Myocyte (in vitro differentiated cells): ENCODE measurements at regions not wholly inside any gene's neighbourhood (a gene's known extent, or its start where the extent isn't known, plus 50 kb on each side); places are given as distances from the start of the nearest gene placed in this dataset.
A peak's percentile ranks its signal among the peaks of the same experiment; 100 is the strongest.
"Not testable (repeated sequence)": the region's sequence is repeated elsewhere in the genome, so short reads cannot be mapped to it uniquely, and the experiment has no call there.

Experiments
- DNase-seq: peaks from one replicate; pipeline ENCODE4 v3.0.0-alpha.2; 2012; ENCODE audit warnings: low read depth

DNA sequence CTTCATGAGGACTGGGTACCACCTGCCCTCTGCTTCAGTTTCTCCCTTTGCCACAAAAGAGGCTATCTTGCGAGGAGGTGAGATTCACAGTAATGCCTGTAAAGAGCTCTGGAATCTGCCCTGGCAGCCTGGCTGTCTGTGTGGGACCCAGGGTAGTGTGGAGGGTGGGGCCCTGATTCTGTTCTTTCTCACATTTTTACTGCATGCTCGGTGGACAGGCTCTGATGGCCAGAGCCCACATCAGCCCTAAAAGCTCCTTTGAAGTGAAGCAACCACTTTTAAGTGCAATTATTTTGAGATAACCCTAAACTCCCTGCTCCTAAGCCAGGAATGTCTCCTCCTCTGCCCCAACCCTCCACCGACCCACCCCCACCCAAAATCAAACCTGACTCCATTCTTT, 92.1 kb upstream of the PODXL start:
- DNase-seq, result no peak

DNA sequence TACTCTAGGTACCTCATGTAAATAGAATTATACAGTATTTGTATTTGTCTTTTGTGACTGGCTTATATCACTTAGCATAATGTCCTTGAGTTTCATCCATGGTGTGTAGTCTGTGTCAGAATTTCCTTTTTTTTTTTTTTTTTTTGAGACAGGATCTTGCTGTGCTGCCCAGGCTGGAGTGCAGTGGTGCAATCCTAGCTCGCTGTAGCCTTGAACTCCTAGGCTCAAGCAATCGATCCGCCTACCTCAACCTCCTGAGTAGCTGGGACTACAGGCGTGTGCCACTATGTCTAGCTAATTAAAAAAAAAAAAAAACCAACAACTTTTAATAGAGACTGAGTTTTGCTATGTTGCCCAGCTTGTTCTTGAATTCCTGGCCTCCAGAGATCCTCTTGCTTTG, 89.8 kb upstream of the PODXL start:
- no peak for DNase-seq

DNA sequence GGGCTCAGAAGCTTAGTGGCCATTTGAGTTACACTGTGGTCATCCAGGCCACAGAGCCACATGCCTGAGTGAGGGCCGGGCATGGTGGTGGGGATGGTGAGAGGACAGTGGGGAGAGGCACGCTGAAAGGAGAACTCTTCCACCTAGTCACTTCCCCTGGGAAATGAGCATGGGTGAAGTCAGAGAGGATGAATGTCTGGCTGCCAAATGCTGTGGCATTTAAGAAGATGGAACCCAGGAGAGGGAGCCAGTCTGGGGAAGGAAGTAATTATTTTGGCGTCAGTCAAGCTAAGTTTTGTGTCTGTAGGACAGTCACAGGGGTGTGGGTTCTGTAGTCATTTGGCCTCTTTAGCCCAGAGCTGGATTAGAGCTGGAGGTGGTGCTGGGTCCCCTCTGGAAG, 86.0 kb upstream of the PODXL start:
- DNase-seq, result peak; percentile 88

DNA sequence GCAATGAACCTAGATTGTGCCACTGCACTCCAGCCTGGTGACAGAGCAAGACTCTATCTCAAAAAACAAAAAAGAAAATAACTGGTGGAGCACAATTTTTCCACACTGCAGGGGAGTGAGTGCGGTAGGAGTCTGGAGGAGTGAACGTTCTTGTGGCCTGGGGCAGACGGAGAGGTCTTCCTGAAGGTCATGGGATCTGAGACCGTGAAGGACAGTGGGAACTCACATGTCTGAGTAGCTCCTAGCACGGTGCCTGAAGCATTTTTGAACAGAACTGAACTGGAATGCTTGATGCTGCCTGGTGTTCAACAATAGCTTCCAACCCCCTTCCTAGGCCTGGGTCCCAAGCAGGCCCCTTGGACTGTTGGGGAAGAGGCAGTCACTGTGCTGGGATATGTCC, 84.3 kb upstream of the PODXL start:
- DNase-seq, result no peak

DNA sequence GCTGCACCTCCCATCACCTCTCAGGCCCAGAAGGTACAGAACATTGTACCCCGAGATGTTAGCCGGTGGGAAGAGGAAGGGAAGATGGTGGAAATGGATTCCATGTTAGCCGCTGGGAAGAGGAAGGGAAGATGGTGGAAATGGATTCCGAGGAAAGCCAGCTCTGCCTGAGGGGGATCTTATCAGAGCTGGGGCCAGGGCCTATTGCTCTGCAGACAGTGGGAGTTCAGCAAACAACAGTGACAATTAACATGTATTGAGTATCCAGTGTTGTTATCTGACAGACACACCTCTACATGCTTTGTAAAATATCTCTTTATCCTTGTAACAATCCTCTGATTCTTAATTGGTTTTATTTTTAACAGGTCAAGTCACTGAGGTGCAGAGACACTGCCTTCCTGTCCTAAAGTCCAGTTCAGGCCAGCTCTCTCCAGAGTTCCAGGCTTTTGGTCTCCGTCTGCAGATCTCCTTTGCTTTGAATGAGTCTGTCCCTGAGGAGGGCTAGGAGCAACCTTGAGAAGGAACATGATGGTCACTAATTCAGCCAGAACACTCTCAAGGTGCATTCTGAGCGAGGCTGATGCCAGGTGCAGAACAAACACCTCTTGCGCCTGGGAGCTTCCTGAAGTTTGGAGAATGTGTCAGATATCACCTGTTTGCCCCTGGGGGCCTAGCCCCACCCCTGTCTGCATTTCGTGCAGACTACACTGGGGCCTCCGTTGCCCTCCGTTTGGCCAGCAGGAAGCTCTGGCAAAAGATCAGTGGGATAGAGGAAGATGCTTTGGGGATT, 82.4 kb upstream of the PODXL start:
- no peak for DNase-seq

DNA sequence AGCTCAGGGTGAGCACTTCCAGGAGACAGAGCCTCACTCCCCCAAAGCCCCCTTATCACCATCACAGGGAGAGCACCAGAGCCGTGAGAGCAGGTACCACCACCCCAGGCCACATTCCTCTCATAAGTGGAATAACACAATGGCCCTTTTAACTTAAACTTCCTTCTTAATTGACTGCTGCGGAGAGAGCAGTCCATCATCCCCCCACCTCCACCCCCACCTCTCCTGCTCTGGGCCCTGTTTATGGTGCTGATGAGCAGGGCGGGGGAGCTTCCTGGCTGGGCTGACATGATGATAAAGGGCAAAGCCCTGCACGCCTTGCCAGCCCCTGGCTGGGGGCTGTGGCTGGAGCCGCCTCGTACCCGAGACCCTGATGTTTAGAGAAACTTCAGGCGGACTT, 81.4 kb upstream of the PODXL start:
- DNase-seq, result no peak

DNA sequence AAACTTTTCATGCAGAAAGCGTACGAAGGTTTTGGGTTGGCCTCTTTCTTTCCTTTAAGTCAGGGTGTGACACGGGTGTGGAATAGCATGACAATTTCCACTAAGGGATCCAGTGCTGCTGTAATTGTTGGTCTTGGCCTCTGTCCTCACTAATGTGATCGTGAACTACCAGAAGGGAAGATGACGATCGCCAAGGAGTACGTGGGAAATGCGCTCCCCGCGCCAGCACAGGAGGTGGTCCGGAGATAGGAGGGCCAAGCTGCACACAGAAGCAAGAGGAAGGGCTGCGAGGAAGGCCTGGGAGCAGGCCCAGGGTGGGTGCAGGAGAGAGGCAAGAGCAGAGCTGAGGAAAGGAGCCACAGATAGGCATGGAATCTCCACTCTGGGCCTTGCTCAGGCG, 79.7 kb upstream of the PODXL start:
- no peak for DNase-seq

DNA sequence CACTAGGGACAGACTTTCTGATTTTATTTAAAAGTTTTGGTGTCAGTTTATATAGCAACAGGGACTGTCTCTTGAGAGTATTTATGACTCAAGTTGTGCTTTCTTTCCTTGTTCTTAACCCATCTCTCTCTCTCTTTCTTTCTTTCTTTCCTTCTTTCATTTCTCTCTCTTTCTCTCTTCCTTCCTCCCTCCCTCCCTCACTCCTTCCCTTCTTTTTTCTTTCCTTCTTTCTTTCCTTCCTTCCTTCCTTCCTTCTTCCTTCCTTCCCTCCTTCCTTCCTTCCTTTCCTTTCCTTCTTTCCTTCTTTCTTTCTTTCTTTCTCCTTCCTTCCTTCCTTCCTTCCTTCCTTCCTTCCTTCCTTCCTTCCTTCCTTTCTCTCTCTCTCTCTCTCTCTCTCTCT, 77.8 kb upstream of the PODXL start:
- not testable (repeated sequence) for DNase-seq

DNA sequence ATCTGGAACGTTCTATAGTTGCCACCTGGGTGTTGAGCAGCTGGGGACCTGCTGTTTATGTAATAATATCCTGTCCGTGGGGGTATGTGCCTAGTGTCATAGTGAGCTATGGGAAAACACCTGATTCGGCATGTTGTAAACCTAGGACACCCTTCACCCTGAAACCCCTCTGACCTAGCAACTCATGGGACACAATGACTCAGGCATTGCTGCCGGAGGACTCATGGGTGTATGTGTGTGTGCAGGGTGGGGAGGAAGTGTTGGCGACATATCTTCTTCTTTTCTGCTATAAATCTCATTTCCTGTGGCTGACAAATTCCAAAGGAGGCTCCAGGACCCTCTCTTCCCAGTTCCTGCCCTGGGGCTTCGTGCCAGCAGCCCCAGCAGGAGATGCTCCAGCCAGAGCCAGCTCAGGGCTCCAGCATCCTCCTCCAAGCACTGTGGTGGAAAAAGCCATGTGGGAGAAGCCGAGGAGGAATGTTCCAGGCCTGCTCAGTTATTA, 77.0 kb upstream of the PODXL start:
- DNase-seq, result no peak

DNA sequence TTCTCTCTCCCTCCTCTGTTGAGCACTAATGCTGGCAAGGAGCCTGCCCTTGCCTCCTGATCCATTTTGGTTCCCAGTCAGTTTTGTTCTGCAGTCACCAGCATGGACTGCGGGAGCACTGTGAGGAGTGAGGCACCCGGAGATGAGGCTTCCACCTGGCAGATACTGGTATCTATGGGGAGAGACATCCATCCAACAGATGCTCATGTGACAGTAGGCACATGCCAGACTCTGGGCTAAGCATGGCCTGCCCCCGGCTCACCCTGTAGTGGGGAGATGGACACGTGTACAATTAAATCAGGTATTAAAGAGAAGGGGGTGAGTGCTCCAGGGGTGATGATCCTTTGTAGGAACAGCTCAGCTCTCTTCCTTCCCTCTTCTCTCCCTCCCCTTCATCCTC, 74.0 kb upstream of the PODXL start:
- no peak for DNase-seq

DNA sequence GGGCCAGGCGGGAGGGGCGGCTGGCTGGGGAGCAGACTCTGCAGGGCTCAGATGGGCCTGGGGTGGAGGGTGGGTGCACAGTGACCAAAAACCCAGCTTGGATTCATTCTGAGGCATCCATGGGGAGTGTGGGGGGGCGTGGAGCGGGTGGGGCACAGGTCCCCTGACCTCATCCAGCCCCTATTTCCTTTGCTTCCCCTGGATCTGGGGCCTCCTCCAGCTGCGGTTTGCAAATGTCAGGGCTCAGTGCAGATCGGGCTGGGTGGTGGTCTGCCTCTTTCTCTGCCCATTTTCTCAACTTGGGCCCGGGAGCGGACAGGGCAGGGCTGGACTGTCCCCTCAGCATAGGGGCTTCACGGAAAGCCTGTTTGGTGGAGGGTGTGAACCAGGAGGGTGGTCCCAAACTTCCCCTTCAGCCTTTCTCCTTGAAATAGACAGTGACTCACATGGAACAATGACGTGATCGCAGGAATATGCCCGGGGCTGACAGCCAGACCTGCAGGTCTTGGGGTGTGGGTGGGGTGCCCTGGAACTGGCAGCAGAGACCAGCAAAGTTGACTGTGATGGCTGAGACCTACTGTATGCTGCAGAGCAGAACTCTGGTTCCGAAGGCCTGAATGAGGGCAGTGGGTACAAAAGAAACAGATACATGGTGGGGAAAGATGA, 72.9 kb upstream of the PODXL start:
- peak; percentile 64 for DNase-seq

DNA sequence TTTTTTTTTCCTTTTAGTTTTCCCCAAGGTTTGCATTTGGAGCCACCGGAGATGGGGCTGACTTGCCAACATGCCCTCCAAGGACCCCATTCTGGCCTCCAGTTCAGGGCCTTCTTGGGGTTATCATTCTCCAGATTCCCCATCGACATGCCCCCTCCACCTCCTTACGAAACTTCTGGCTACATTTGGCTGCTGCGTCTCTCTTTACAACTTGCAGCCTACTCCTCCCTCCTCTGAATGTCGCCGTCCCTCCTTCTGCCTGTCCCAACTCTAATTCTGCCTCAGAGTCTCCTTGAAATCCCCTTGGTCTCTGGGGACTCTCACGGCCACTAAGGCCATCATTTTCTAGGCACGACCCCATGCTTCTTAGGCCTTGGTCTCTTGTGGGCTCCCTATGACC, 72.2 kb upstream of the PODXL start:
- DNase-seq, result no peak

DNA sequence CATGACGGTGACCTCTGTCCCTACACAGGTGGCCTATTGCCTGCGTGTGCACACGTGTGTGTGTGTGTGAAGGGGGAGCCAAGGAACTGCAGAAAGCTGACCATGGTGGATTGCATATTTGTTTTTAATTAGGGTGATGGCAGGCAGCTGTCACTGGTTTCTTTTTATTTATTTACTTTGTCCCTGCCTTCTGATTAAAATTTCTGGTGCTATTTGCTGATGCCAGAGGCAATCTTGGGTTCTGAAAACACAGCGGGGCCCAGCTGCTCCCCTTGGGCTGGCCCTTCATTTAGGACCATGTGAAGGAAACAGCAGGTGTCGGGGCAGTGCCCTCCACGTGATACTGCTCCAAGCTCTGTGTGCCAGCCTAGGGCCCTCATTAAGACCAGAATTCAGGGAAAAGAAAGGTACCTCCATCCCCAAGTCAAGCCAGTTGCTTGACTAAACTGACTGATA, 71.3 kb upstream of the PODXL start:
- DNase-seq, result peak; percentile 60

DNA sequence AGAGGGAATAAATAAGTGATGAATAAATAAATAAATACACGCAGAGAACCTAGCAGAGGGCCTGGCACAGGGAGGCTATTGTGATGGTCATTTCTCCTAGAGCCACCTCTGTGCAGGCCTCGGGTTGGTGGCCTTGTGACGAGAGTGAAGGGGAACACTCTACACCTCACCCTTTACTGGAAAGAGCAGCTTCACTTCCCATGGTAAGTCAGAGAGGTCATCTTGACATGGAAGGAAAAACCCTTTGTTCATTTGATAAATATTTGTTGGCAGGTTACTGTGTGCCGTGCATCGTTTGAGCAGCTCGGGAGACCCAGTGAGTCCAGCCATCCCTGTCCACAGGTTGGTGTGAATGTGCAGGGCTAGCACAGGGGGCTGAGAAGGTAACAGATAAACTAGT, 70.2 kb upstream of the PODXL start:
- DNase-seq, result no peak

DNA sequence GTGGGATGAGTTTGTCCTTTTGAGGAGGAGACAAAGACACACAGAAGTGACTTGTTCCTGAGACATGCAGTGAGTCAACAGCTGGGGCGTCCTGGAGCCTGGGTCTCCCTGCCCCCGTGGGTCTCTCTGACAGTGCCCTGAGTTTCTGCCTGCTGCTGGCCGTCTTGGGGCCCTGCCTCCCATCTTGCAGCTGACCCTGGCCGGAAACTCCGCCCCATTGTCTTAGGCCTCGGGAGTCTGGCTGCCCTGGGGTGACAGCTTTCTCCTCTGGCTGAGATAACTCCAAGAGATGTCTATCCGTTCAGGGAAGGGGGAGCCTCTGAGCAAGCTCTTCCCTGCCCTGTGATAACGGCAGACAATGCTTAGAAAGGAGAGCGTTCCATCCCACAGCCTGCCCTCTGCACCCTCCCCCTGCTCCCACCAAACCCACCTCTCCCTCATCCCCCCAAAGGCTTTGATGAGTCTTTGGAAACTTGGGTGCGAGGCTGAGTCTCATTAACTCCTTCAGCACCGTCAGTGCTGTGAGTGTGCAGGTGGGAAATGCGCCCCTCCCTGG, 69.5 kb upstream of the PODXL start:
- DNase-seq, result peak; percentile 97

DNA sequence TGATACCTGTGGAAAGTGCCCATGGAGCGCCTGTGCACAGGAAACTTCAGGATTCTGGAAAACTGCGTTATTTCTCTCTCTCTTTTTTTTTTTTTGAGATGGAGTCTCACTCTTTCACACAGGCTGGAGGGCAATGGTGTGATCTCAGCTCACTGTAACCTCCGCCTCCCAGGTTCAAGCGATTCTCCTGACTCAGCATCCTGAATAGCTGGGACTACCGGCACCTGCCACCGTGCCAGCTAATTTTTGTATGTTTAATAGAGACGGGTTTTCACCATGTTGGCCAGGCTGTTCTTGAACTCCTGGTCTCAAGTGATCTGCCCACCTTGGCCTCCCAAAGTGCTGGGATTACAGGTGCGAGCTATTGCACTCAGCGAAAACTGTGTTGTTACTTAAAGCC, 68.9 kb upstream of the PODXL start:
- not testable (repeated sequence) for DNase-seq

DNA sequence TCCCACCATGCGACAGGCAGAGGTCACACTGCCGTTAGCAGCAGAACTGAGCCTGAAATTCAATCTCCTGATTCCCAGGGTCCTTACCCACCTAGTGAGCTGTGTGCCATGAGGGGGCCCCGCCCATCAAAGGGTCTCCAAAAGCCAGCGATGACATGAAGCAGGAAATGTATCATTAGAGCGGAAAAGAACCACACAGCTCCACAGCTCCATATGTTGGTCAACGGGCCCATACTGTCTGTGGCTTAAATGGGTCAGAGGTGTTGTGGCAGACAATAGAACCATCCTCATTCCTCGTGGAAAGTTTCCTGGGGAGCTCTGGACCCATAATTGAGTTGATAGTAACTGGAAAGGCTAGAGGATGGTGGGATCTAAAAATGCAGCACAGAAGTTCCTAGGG, 68.1 kb upstream of the PODXL start:
- DNase-seq, result no peak

DNA sequence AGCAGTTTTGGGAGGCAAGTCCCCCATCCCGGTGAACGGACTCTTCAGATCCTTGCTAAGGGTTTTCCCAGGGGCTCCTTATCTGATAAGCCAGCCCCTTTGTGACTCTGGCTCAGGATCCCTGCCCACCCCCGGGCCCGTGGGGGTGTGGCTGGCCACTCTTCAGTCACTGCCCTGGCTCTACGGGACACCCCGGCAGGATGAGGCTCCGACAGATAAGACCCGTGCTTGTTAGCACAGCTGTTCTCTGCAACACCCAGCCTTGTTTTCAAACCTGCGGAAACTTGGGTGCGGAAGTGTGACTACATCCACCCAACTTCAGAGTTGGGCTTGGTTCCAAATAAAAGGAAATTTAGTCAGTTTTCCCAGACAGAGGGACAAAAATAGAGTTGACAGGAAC, 66.7 kb upstream of the PODXL start:
- peak; percentile 84 for DNase-seq

DNA sequence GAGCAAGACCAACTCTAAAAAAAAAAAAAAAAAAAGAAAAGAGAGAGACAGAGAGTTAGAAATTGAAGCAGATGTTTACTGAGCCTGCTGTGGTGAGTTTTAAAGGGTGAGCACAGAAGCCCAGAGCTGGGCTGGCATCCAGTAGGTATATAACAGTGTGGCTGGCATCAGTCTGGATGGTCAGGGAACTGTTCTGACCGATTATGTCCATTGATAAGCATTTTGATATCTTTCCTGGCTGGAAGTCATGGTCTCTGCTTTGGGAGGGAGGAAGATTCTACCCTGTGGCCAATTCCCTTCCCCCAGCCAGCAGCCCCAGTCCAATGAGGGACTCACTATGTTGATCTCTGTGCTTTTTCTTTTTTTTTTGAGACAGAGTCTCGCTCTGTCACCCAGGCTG, 65.2 kb upstream of the PODXL start:
- DNase-seq, result no peak

DNA sequence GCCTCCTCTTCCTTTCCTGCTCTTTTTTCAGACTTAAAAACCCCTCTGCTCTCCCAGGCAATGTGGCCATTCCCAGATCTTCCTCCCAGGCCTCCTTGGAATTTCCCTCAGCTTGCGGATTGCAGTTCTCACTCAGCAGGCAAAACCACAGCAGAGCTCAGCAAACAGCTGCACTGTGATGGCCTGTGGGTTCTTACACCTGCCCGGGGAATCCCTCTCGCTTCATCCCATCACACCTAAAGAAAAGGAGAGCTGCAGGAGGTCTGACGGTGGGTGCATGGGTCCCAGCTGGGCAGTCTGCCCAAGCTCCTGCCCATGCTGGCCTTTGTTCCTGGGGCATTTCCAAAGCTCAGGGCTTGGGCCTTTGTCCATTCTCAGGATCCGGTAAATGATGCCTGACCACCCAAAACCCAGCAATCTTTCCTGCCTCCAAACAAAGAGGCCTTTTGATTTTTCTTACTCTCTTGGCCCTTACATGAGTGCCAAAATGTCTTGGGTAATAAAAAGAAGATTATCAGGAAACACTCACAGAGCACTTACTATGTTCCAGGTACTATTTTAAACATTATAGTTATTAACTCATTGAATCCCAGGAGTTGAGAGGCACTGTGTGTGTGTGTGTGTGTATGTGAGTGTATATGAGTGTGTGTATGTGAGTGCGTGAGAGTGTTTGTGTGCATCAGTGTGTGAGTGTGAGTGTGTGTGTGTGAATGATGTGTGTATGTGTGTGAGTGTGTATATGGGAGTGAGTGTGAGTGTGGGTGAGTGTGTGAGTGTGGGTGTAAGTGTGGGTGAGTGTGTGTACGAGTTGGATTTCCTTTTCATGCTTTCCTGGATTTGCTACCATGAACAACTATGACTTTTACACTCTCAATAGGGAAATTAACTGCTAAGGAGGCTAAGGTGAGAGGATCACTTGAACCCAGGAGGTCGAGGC, 64.5 kb upstream of the PODXL start:
- peak; percentile 94 for DNase-seq
